ENCODE measurements at regions not wholly inside any gene's neighbourhood (a gene's known extent, or its start where the extent isn't known, plus 50 kb on each side); places are given as distances from the start of the nearest gene placed in this dataset.

GRCh38 chr14:34201909-34202637, 251.2 kb upstream of the EGLN3 start:
- Histone ChIP-seq H3K4me3 (ENCODE audit: low read depth, low read length) (no peak overlapping the region), H3K4me1 (ENCODE audit: control insufficient read depth, insufficient read depth, low read length, unreplicated experiment) (peaks cover 6% of the 10 kb centered on the region), H3K27me3 (ENCODE audit: insufficient read depth, low read length) (no peaks in the 10 kb centered on the region), H3K79me2 (ENCODE audit: control insufficient read depth, insufficient read depth, low read length, unreplicated experiment) (no peaks in the 10 kb centered on the region), H3K27ac (ENCODE audit: low read depth, low read length) (no peak overlapping the region), H2AFZ (ENCODE audit: low read length, unreplicated experiment) (no peak overlapping the region), H3K36me3 (ENCODE audit: insufficient read depth, low read length) (no peaks in the 10 kb centered on the region)

- Histone ChIP-seq H2AFZ (ENCODE audit: low read length, unreplicated experiment) (no peak overlapping the region), H3K79me2 (ENCODE audit: control insufficient read depth, insufficient read depth, low read length, unreplicated experiment) (no peaks in the 10 kb centered on the region), H3K4me3 (ENCODE audit: low read depth, low read length) (no peak overlapping the region), H3K36me3 (ENCODE audit: insufficient read depth, low read length) (no peaks in the 10 kb centered on the region), H3K27ac (ENCODE audit: low read depth, low read length) (no peak overlapping the region), H3K27me3 (ENCODE audit: insufficient read depth, low read length) (no peaks in the 10 kb centered on the region), H3K4me1 (ENCODE audit: control insufficient read depth, insufficient read depth, low read length, unreplicated experiment) (peaks cover 6% of the 10 kb centered on the region)
Measured at GRCh38 chr14:34199585-34199984, 248.7 kb upstream of the EGLN3 start.

- no peaks in the 10 kb centered on the region for H3K79me2 ChIP-seq (ENCODE audit: control insufficient read depth, insufficient read depth, low read length, unreplicated experiment)
- peaks cover 4% of the 10 kb centered on the region for H3K4me1 ChIP-seq (ENCODE audit: control insufficient read depth, insufficient read depth, low read length, unreplicated experiment)
- H3K4me3 ChIP-seq (ENCODE audit: low read depth, low read length): no peak overlapping the region
- H3K36me3 ChIP-seq (ENCODE audit: insufficient read depth, low read length): no peaks in the 10 kb centered on the region
- H2AFZ ChIP-seq (ENCODE audit: low read length, unreplicated experiment): no peak overlapping the region
- H3K27ac ChIP-seq (ENCODE audit: low read depth, low read length): no peak overlapping the region
- no peaks in the 10 kb centered on the region for H3K27me3 ChIP-seq (ENCODE audit: insufficient read depth, low read length)
Measured at GRCh38 chr14:34198096-34198495, 247.2 kb upstream of the EGLN3 start.

- no peak overlapping the region for H2AFZ ChIP-seq (ENCODE audit: low read length, unreplicated experiment)
- no peaks in the 10 kb centered on the region for H3K4me1 ChIP-seq (ENCODE audit: control insufficient read depth, insufficient read depth, low read length, unreplicated experiment)
- no peaks in the 10 kb centered on the region for H3K36me3 ChIP-seq (ENCODE audit: insufficient read depth, low read length)
- H3K27me3 ChIP-seq (ENCODE audit: insufficient read depth, low read length): no peaks in the 10 kb centered on the region
- no peaks in the 10 kb centered on the region for H3K79me2 ChIP-seq (ENCODE audit: control insufficient read depth, insufficient read depth, low read length, unreplicated experiment)
- no peak overlapping the region for H3K27ac ChIP-seq (ENCODE audit: low read depth, low read length)
- H3K4me3 ChIP-seq (ENCODE audit: low read depth, low read length): no peak overlapping the region
Measured at GRCh38 chr14:34195964-34196363, 245.1 kb upstream of the EGLN3 start.

GRCh38 chr14:34190717-34191116, 239.8 kb upstream of the EGLN3 start:
- no peaks in the 10 kb centered on the region for H3K79me2 ChIP-seq (ENCODE audit: control insufficient read depth, insufficient read depth, low read length, unreplicated experiment)

GRCh38 chr14:34189866-34190265, 239.0 kb upstream of the EGLN3 start:
- Histone ChIP-seq H2AFZ (ENCODE audit: low read length, unreplicated experiment) (no peak overlapping the region), H3K4me3 (ENCODE audit: low read depth, low read length) (no peak overlapping the region), H3K4me1 (ENCODE audit: control insufficient read depth, insufficient read depth, low read length, unreplicated experiment) (no peaks in the 10 kb centered on the region), H3K27ac (ENCODE audit: low read depth, low read length) (no peak overlapping the region), H3K79me2 (ENCODE audit: control insufficient read depth, insufficient read depth, low read length, unreplicated experiment) (no peaks in the 10 kb centered on the region), H3K36me3 (ENCODE audit: insufficient read depth, low read length) (no peaks in the 10 kb centered on the region), H3K27me3 (ENCODE audit: insufficient read depth, low read length) (no peaks in the 10 kb centered on the region)

More at GRCh38 chr14:34190717-34191116, 239.8 kb upstream of the EGLN3 start:
- Histone ChIP-seq H3K27ac (ENCODE audit: low read depth, low read length) (no peak overlapping the region), H2AFZ (ENCODE audit: low read length, unreplicated experiment) (no peak overlapping the region), H3K4me1 (ENCODE audit: control insufficient read depth, insufficient read depth, low read length, unreplicated experiment) (no peaks in the 10 kb centered on the region), H3K27me3 (ENCODE audit: insufficient read depth, low read length) (no peaks in the 10 kb centered on the region), H3K36me3 (ENCODE audit: insufficient read depth, low read length) (no peaks in the 10 kb centered on the region), H3K4me3 (ENCODE audit: low read depth, low read length) (no peak overlapping the region)

GRCh38 chr14:34187519-34188044, 236.7 kb upstream of the EGLN3 start:
- no peak overlapping the region for H2AFZ ChIP-seq (ENCODE audit: low read length, unreplicated experiment)
- no peak overlapping the region for H3K27ac ChIP-seq (ENCODE audit: low read depth, low read length)
- no peaks in the 10 kb centered on the region for H3K79me2 ChIP-seq (ENCODE audit: control insufficient read depth, insufficient read depth, low read length, unreplicated experiment)
- H3K4me1 ChIP-seq (ENCODE audit: control insufficient read depth, insufficient read depth, low read length, unreplicated experiment): no peaks in the 10 kb centered on the region
- H3K27me3 ChIP-seq (ENCODE audit: insufficient read depth, low read length): peaks cover 1% of the 10 kb centered on the region
- H3K4me3 ChIP-seq (ENCODE audit: low read depth, low read length): no peak overlapping the region
- H3K36me3 ChIP-seq (ENCODE audit: insufficient read depth, low read length): no peaks in the 10 kb centered on the region

- no peak overlapping the region for H3K27ac ChIP-seq (ENCODE audit: low read depth, low read length)
- H2AFZ ChIP-seq (ENCODE audit: low read length, unreplicated experiment): no peak overlapping the region
- H3K4me1 ChIP-seq (ENCODE audit: control insufficient read depth, insufficient read depth, low read length, unreplicated experiment): no peaks in the 10 kb centered on the region
- H3K36me3 ChIP-seq (ENCODE audit: insufficient read depth, low read length): no peaks in the 10 kb centered on the region
- peaks cover 6% of the 10 kb centered on the region for H3K27me3 ChIP-seq (ENCODE audit: insufficient read depth, low read length)
- H3K4me3 ChIP-seq (ENCODE audit: low read depth, low read length): no peak overlapping the region
- H3K79me2 ChIP-seq (ENCODE audit: control insufficient read depth, insufficient read depth, low read length, unreplicated experiment): no peaks in the 10 kb centered on the region
Measured at GRCh38 chr14:34187061-34187460, 236.2 kb upstream of the EGLN3 start.

- Histone ChIP-seq H2AFZ (ENCODE audit: low read length, unreplicated experiment) (no peak overlapping the region), H3K4me1 (ENCODE audit: control insufficient read depth, insufficient read depth, low read length, unreplicated experiment) (no peaks in the 10 kb centered on the region), H3K27me3 (ENCODE audit: insufficient read depth, low read length) (peaks cover 17% of the 10 kb centered on the region), H3K27ac (ENCODE audit: low read depth, low read length) (no peak overlapping the region), H3K4me3 (ENCODE audit: low read depth, low read length) (no peak overlapping the region), H3K79me2 (ENCODE audit: control insufficient read depth, insufficient read depth, low read length, unreplicated experiment) (no peaks in the 10 kb centered on the region), H3K36me3 (ENCODE audit: insufficient read depth, low read length) (no peaks in the 10 kb centered on the region)
Measured at GRCh38 chr14:34184126-34184525, 233.3 kb upstream of the EGLN3 start.

GRCh38 chr14:34183478-34183877, 232.6 kb upstream of the EGLN3 start:
- H3K27me3 ChIP-seq (ENCODE audit: insufficient read depth, low read length): peaks cover 17% of the 10 kb centered on the region
- no peaks in the 10 kb centered on the region for H3K4me1 ChIP-seq (ENCODE audit: control insufficient read depth, insufficient read depth, low read length, unreplicated experiment)
- H3K36me3 ChIP-seq (ENCODE audit: insufficient read depth, low read length): no peaks in the 10 kb centered on the region
- H3K27ac ChIP-seq (ENCODE audit: low read depth, low read length): no peak overlapping the region
- no peaks in the 10 kb centered on the region for H3K79me2 ChIP-seq (ENCODE audit: control insufficient read depth, insufficient read depth, low read length, unreplicated experiment)
- no peak overlapping the region for H3K4me3 ChIP-seq (ENCODE audit: low read depth, low read length)
- no peak overlapping the region for H2AFZ ChIP-seq (ENCODE audit: low read length, unreplicated experiment)

- H2AFZ ChIP-seq (ENCODE audit: low read length, unreplicated experiment): no peak overlapping the region
Measured at GRCh38 chr14:34181338-34181737, 230.5 kb upstream of the EGLN3 start.

More at GRCh38 chr14:34181338-34181737, 230.5 kb upstream of the EGLN3 start:
- H3K4me3 ChIP-seq (ENCODE audit: low read depth, low read length): no peak overlapping the region
- no peaks in the 10 kb centered on the region for H3K36me3 ChIP-seq (ENCODE audit: insufficient read depth, low read length)
- H3K4me1 ChIP-seq (ENCODE audit: control insufficient read depth, insufficient read depth, low read length, unreplicated experiment): no peaks in the 10 kb centered on the region
- no peak overlapping the region for H3K27ac ChIP-seq (ENCODE audit: low read depth, low read length)
- peaks cover 24% of the 10 kb centered on the region for H3K27me3 ChIP-seq (ENCODE audit: insufficient read depth, low read length)
- H3K79me2 ChIP-seq (ENCODE audit: control insufficient read depth, insufficient read depth, low read length, unreplicated experiment): no peaks in the 10 kb centered on the region

Data from ACC112 (cell line).